IMR-90 (cell line): ENCODE measurements at regions not wholly inside any gene's neighbourhood (a gene's known extent, or its start where the extent isn't known, plus 50 kb on each side); places are given as distances from the start of the nearest gene placed in this dataset.

Experiments
- ATAC-seq: fragments of 200-7000 bp; cut with Tn5 transposase; 2 replicates; pipeline ENCODE4 v1.9.1; 2020; ENCODE audit warnings: low read depth, mild to moderate bottlenecking, moderate library complexity
- BruUV-seq: library from RNA; stranded (reverse); fragments of 400-500 nt; replicated peaks from 2 replicates; lab custom pipeline; 2021; lab: Mats Ljungman, UMichigan
- CTCF ChIA-PET: fragments of 300-600 bp; formaldehyde crosslinking; extraction: SDS; loops from one replicate; lab custom pipeline; 2021; ENCODE audit warnings: antibody characterized with exemption; lab: Yijun Ruan, JAX
- POLR2A ChIA-PET: fragments of 300-600 bp; sonication (Branson Sonifier 250); formaldehyde crosslinking; loops from one replicate; lab custom pipeline; 2022; ENCODE audit warnings: antibody characterized with exemption; ENCODE audit not compliant: unreplicated experiment; lab: Charles Lee
- DNase-seq: peaks from one replicate; pipeline ENCODE4 v3.0.0; 2013
- H2AFZ ChIP-seq: replicated peaks from 2 replicates; pipeline ENCODE3; 2013; ENCODE audit warnings: low read length, mild to moderate bottlenecking; ENCODE audit not compliant: poor library complexity
- H2AK5ac ChIP-seq: 2 replicates; pipeline ENCODE4 v1.6.1; 2013; ENCODE audit warnings: low read depth, low read length, inconsistent platforms
- H2AK9ac ChIP-seq: replicated peaks from 2 replicates; pipeline ENCODE3; 2013; ENCODE audit warnings: mild to moderate bottlenecking, low read depth, low read length, moderate library complexity; ENCODE audit not compliant: poor library complexity
- H2BK120ac ChIP-seq: 2 replicates; pipeline ENCODE4 v1.6.1; 2013; ENCODE audit warnings: low read depth, low read length, inconsistent platforms
- H2BK15ac ChIP-seq: 3 replicates; pipeline ENCODE4 v1.6.1; 2013; ENCODE audit warnings: low read depth, low read length, inconsistent platforms
- H2BK20ac ChIP-seq: 2 replicates; pipeline ENCODE4 v1.6.1; 2013; ENCODE audit warnings: low read depth, mild to moderate bottlenecking, inconsistent platforms, low read length, moderate library complexity
- H2BK5ac ChIP-seq: 2 replicates; pipeline ENCODE4 v1.6.1; 2013; ENCODE audit warnings: mild to moderate bottlenecking, low read depth, low read length, inconsistent platforms; ENCODE audit not compliant: poor library complexity, severe bottlenecking
- H3K14ac ChIP-seq: replicated peaks from 2 replicates; pipeline ENCODE4 v1.6.1; 2013; ENCODE audit warnings: low read depth, low read length, inconsistent platforms
- H3K18ac ChIP-seq: 2 replicates; pipeline ENCODE4 v1.6.1; 2013; ENCODE audit warnings: low read depth, low read length, control low read depth
- H3K23ac ChIP-seq: 2 replicates; pipeline ENCODE4 v1.6.1; 2013; ENCODE audit warnings: low read depth, low read length, inconsistent platforms
- H3K27ac ChIP-seq: 2 replicates; pipeline ENCODE4 v1.5.1; 2013; ENCODE audit warnings: mild to moderate bottlenecking, control low read depth, low read length; ENCODE audit not compliant: insufficient read depth
- H3K27me3 ChIP-seq: 2 replicates; pipeline ENCODE4 v1.6.1; 2013; ENCODE audit warnings: low read length; ENCODE audit not compliant: control insufficient read depth, insufficient read depth
- H3K36me3 ChIP-seq: 2 replicates; pipeline ENCODE4 v1.6.1; 2013; ENCODE audit warnings: low read length, mixed read lengths; ENCODE audit not compliant: control insufficient read depth, insufficient read depth
- H3K4ac ChIP-seq: 2 replicates; pipeline ENCODE4 v1.6.1; 2013; ENCODE audit warnings: low read depth, low read length, inconsistent platforms
- H3K4me1 ChIP-seq: 2 replicates; pipeline ENCODE4 v1.6.1; 2013; ENCODE audit warnings: low read length, mixed read lengths; ENCODE audit not compliant: control insufficient read depth, insufficient read depth
- H3K4me2 ChIP-seq: 2 replicates; pipeline ENCODE4 v1.6.1; 2013; ENCODE audit warnings: low read depth, mild to moderate bottlenecking, control low read depth, low read length, moderate library complexity
- H3K4me3 ChIP-seq: 2 replicates; pipeline ENCODE4 v1.5.1; 2013; ENCODE audit warnings: low read depth, mild to moderate bottlenecking, control low read depth, low read length, moderate library complexity; ENCODE audit not compliant: insufficient read depth
- H3K56ac ChIP-seq: 2 replicates; pipeline ENCODE4 v1.6.1; 2013; ENCODE audit warnings: low read length, inconsistent platforms; ENCODE audit not compliant: insufficient read depth; ENCODE audit errors: extremely low read depth
- H3K79me1 ChIP-seq, 2 experiments: 2 replicates each; pipeline ENCODE4 v1.6.1; 2013; ENCODE audit warnings: low read length in 2 of 2, inconsistent platforms in 1 of 2, low read depth in 1 of 2
- H3K9ac ChIP-seq: 2 replicates; pipeline ENCODE4 v1.6.1; 2013; ENCODE audit warnings: low read depth, low read length, control low read depth
- H3K9me1 ChIP-seq: 2 replicates; pipeline ENCODE4 v1.6.1; 2013; ENCODE audit warnings: low read length, inconsistent platforms; ENCODE audit not compliant: insufficient read depth
- H3K9me3 ChIP-seq: 2 replicates; pipeline ENCODE4 v1.6.1; 2013; ENCODE audit warnings: low read length; ENCODE audit not compliant: control insufficient read depth, insufficient read depth
- H4K20me1 ChIP-seq: 2 replicates; pipeline ENCODE4 v1.6.1; 2013; ENCODE audit warnings: low read length, inconsistent platforms; ENCODE audit not compliant: insufficient read depth
- H4K5ac ChIP-seq: 2 replicates; pipeline ENCODE4 v1.6.1; 2013; ENCODE audit warnings: mild to moderate bottlenecking, low read depth, low read length, control low read depth
- H4K8ac ChIP-seq, 2 experiments: 2 replicates each; pipeline ENCODE4 v1.6.1; 2013; ENCODE audit warnings: low read depth in 2 of 2, low read length in 2 of 2, control low read depth in 1 of 2, inconsistent platforms in 1 of 2
- H4K91ac ChIP-seq: 2 replicates; pipeline ENCODE4 v1.6.1; 2013; ENCODE audit warnings: low read depth, low read length, inconsistent platforms; ENCODE audit not compliant: insufficient read depth
- FOS ChIP-seq: fragments of 150-350 bp; IDR thresholded peaks from 2 replicates; pipeline ENCODE4 v1.6.1; 2016; ENCODE audit warnings: low read depth, low read length
- NFE2L2 ChIP-seq: fragments of 150-350 bp; IDR thresholded peaks from 2 replicates; pipeline ENCODE4 v1.6.1; 2016; ENCODE audit warnings: low read depth, mild to moderate bottlenecking, low read length
- RAD21 ChIP-seq: IDR thresholded peaks from 2 replicates; pipeline ENCODE4 v1.6.1; 2012; ENCODE audit warnings: low read length, improper control_type of control experiment
- RFX5 ChIP-seq: IDR thresholded peaks from 2 replicates; pipeline ENCODE4 v1.8.0; 2012; ENCODE audit warnings: low read depth, mild to moderate bottlenecking, low read length, moderate library complexity
- SMC3 ChIP-seq: fragments of 150-350 bp; IDR thresholded peaks from 2 replicates; pipeline ENCODE4 v1.6.1; 2016; ENCODE audit warnings: low read depth, mild to moderate bottlenecking, antibody characterized with exemption, low read length, moderate library complexity
- WGBS, 2 experiments: methylation state at CpG; one replicate each; pipeline versions ENCODE4 v1.1.5 to v1.1.7; 2013; ENCODE audit warnings: missing lambda C conversion rate in 2 of 2; ENCODE audit not compliant: insufficient read length in 1 of 2; ENCODE audit errors: extremely low coverage in 2 of 2; 5-methylcytosine and 5-hydroxymethylcytosine counted together
- dilution Hi-C: fragments of 300-500 bp; cut with HindIII; formaldehyde crosslinking; loops from one replicate; pipeline ENCODE4 v1.14.3; 2018; ENCODE audit warnings: low sequenced_read_pairs; ENCODE audit not compliant: unreplicated experiment
- in situ Hi-C: fragments of 300-500 bp; cut with MboI; formaldehyde crosslinking; loops from 3 replicates; pipeline ENCODE4 v1.14.3; 2019; ENCODE audit warnings: low sequenced_read_pairs, inconsistent platforms, mixed read lengths
- intact Hi-C: fragments of 100-400 bp; cut with micrococcal nuclease; formaldehyde crosslinking; loops from 2 replicates; pipeline ENCODE4 v1.10.0; 2022
- TF ChIP-seq, protein P1 (sequence below): fragments of 150-350 bp; IDR thresholded peaks from 2 replicates; pipeline ENCODE4 v1.6.1; 2017; ENCODE audit warnings: mild to moderate bottlenecking, antibody characterized with exemption, low read length, low read depth

DNA sequence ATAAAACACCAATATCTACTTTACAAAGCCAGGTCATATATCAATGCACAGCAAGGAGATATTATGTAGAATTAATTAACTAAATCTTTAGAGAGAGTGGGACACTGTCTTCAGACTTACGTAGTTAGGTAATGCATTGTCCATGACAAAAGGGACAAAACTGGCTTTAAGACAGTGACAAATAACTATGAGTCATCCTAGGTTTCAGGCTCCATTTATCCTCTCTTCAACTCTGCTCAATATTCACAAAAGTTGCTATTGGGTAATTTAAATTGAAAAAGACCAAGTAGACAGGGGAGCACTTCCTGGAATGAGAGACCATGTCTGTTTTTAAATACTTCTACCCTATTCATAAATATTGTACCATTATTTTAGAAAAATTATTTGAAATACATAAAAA is 464.5 kb downstream of the ARL4A start:
- no peak overlapping the region for H2BK15ac ChIP-seq
- no peak overlapping the region for H3K14ac ChIP-seq
- H3K9me3 ChIP-seq = no peaks in the 10 kb centered on the region
- no peak overlapping the region for H2BK5ac ChIP-seq
- no peaks in the 10 kb centered on the region for H3K79me1 ChIP-seq
- H3K36me3 ChIP-seq = no peaks in the 10 kb centered on the region
- in situ Hi-C loops = no loop called here
- no CpG with 5 or more reads among the region's 1 CpG for WGBS, 2 experiments
- H3K4ac ChIP-seq = no peak overlapping the region
- no peak overlapping the region for H2AFZ ChIP-seq
- BruUV-seq = no TSS peak
- no peak overlapping the region for H2BK120ac ChIP-seq
- H4K5ac ChIP-seq = no peak overlapping the region
- no peak overlapping the region for H3K56ac ChIP-seq
- dilution Hi-C loops = no loop called here
- DNase-seq = no peak
- H3K9ac ChIP-seq = no peak overlapping the region
- H4K20me1 ChIP-seq = no peaks in the 10 kb centered on the region
- ChIA-PET POLR2A (no interaction called here), CTCF (no interaction called here)
- H3K18ac ChIP-seq = no peak overlapping the region
- H3K27ac ChIP-seq = no peak overlapping the region
- no peak overlapping the region for H2BK20ac ChIP-seq
- H4K91ac ChIP-seq = no peak overlapping the region
- no peak overlapping the region for H3K4me3 ChIP-seq
- H2AK9ac ChIP-seq = no peak overlapping the region
- no peak overlapping the region for H3K23ac ChIP-seq
- no peak for ATAC-seq
- H3K4me2 ChIP-seq = no peak overlapping the region
- H2AK5ac ChIP-seq = no peak overlapping the region
- no peaks in the 10 kb centered on the region for H3K4me1 ChIP-seq
- no peaks in the 10 kb centered on the region for H3K9me1 ChIP-seq
- H3K27me3 ChIP-seq = no peaks in the 10 kb centered on the region
- no peak overlapping the region for H4K8ac ChIP-seq
- intact Hi-C loops = no loop called here
- no peak for TF ChIP-seq NFE2L2
- TF ChIP-seq FOS = no peak
- TF ChIP-seq, protein P1, sequence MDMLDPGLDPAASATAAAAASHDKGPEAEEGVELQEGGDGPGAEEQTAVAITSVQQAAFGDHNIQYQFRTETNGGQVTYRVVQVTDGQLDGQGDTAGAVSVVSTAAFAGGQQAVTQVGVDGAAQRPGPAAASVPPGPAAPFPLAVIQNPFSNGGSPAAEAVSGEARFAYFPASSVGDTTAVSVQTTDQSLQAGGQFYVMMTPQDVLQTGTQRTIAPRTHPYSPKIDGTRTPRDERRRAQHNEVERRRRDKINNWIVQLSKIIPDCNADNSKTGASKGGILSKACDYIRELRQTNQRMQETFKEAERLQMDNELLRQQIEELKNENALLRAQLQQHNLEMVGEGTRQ = no peak
- no peak for TF ChIP-seq RAD21
- no peak for TF ChIP-seq RFX5
- TF ChIP-seq SMC3 = no peak
